BE2C (cell line): ENCODE measurements at regions not wholly inside any gene's neighbourhood (a gene's known extent, or its start where the extent isn't known, plus 50 kb on each side); places are given as distances from the start of the nearest gene placed in this dataset.

Experiments
- DNase-seq: peaks from one replicate; pipeline ENCODE4 v3.0.0-alpha.2; 2020
- H3K27me3 ChIP-seq: fragments of 250-450 bp; sonication (Bioruptor Pico); 2 replicates; pipeline ENCODE4 v1.5.1; 2020; ENCODE audit warnings: mild to moderate bottlenecking
- H3K36me3 ChIP-seq: fragments of 250-450 bp; sonication (Bioruptor Pico); 2 replicates; pipeline ENCODE4 v1.5.1; 2020; ENCODE audit warnings: mild to moderate bottlenecking
- H3K4me1 ChIP-seq: fragments of 250-450 bp; sonication (Bioruptor Pico); 2 replicates; pipeline ENCODE4 v1.5.1; 2020
- H3K4me3 ChIP-seq: 2 replicates; pipeline ENCODE4 v1.5.1; 2011; ENCODE audit warnings: low read depth, low read length
- H3K9me3 ChIP-seq: fragments of 250-450 bp; sonication (Bioruptor Pico); 2 replicates; pipeline ENCODE4 v1.5.1; 2020
- TF ChIP-seq, protein P1 (sequence below): IDR thresholded peaks from 2 replicates; pipeline ENCODE4 v1.5.1; 2012; ENCODE audit warnings: mild to moderate bottlenecking, low read depth, low read length

GRCh38 chr16:85300406-85300968 lies 188.2 kb upstream of the CIBAR2 start:
- no peak overlapping the region for H3K4me3 ChIP-seq
- no peaks in the 10 kb centered on the region for H3K27me3 ChIP-seq
- H3K4me1 ChIP-seq, result peaks cover 17% of the 10 kb centered on the region
- TF ChIP-seq, protein P1, sequence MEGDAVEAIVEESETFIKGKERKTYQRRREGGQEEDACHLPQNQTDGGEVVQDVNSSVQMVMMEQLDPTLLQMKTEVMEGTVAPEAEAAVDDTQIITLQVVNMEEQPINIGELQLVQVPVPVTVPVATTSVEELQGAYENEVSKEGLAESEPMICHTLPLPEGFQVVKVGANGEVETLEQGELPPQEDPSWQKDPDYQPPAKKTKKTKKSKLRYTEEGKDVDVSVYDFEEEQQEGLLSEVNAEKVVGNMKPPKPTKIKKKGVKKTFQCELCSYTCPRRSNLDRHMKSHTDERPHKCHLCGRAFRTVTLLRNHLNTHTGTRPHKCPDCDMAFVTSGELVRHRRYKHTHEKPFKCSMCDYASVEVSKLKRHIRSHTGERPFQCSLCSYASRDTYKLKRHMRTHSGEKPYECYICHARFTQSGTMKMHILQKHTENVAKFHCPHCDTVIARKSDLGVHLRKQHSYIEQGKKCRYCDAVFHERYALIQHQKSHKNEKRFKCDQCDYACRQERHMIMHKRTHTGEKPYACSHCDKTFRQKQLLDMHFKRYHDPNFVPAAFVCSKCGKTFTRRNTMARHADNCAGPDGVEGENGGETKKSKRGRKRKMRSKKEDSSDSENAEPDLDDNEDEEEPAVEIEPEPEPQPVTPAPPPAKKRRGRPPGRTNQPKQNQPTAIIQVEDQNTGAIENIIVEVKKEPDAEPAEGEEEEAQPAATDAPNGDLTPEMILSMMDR, result no peak
- H3K9me3 ChIP-seq, result no peaks in the 10 kb centered on the region
- H3K36me3 ChIP-seq, result no peaks in the 10 kb centered on the region
- DNase-seq, result no peak

- DNase-seq, result no peak
- TF ChIP-seq, protein P1, result no peak
- Histone ChIP-seq H3K9me3 (no peaks in the 10 kb centered on the region), H3K4me3 (no peak overlapping the region), H3K36me3 (no peaks in the 10 kb centered on the region), H3K27me3 (no peaks in the 10 kb centered on the region), H3K4me1 (peaks cover 17% of the 10 kb centered on the region)
Measured at GRCh38 chr16:85301231-85301630, 189.0 kb upstream of the CIBAR2 start.

- DNase-seq, result no peak
- Histone ChIP-seq H3K36me3 (no peaks in the 10 kb centered on the region), H3K4me1 (peaks cover 17% of the 10 kb centered on the region), H3K9me3 (no peaks in the 10 kb centered on the region), H3K27me3 (no peaks in the 10 kb centered on the region), H3K4me3 (no peak overlapping the region)
- TF ChIP-seq, protein P1, result no peak
Measured at GRCh38 chr16:85302018-85302847, 190.0 kb upstream of the CIBAR2 start.

GRCh38 chr16:85302848-85303353 lies 190.6 kb upstream of the CIBAR2 start:
- Histone ChIP-seq H3K4me1 (peaks cover 17% of the 10 kb centered on the region), H3K36me3 (no peaks in the 10 kb centered on the region), H3K27me3 (no peaks in the 10 kb centered on the region), H3K4me3 (no peak overlapping the region), H3K9me3 (no peaks in the 10 kb centered on the region)
- DNase-seq, result no peak
- TF ChIP-seq, protein P1, result no peak

DNA sequence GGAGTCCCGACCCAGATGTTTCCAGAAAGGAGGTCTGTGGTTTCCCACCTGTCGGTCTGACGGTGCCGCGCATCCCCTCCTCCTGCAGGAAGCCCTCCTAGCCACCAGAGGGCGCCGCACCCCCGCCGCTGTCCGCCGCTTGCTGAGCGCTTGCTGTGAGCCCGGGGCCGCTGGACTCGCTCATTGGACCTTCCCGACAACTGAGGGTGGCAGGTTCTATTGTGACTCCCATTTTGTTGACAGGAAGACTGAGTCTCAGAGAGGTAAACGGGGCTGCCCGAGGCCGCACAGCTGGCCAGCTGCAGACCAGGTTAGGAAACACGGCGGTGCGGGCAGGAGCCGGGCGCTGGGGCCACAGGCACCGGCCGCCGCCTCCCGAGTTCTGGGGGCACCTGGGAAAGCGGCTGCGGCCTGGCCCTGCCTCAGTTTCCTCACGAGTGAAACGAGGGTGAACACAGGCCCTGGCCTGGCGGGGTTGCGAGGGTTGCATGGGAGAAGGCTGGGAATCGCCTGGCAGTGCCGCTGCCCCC lies 191.1 kb upstream of the CIBAR2 start:
- H3K36me3 ChIP-seq, result no peaks in the 10 kb centered on the region
- H3K4me3 ChIP-seq, result no peak overlapping the region
- H3K9me3 ChIP-seq, result no peaks in the 10 kb centered on the region
- no peak for DNase-seq
- TF ChIP-seq, protein P1, result peak; percentile 67
- H3K4me1 ChIP-seq, result peaks cover 17% of the 10 kb centered on the region
- no peaks in the 10 kb centered on the region for H3K27me3 ChIP-seq

GRCh38 chr16:85304337-85304736 lies 192.1 kb upstream of the CIBAR2 start:
- H3K36me3 ChIP-seq, result no peaks in the 10 kb centered on the region
- no peak overlapping the region for H3K4me3 ChIP-seq
- H3K4me1 ChIP-seq, result peaks cover 17% of the 10 kb centered on the region
- DNase-seq, result no peak
- TF ChIP-seq, protein P1, result no peak
- no peaks in the 10 kb centered on the region for H3K9me3 ChIP-seq
- no peaks in the 10 kb centered on the region for H3K27me3 ChIP-seq
